T-helper 1 cell treated with Interleukin-12 subunit alpha and Interleukin-12 subunit beta and Interleukin-4 antibody, amounts not matched to agents 30 ng/mL and 1 ng/mL, for 36 hours (primary cell): ENCODE measurements at regions not wholly inside any gene's neighbourhood (a gene's known extent, or its start where the extent isn't known, plus 50 kb on each side); places are given as distances from the start of the nearest gene placed in this dataset.
"Not testable (repeated sequence)": the region's sequence is repeated elsewhere in the genome, so short reads cannot be mapped to it uniquely, and the experiment has no call there.

Experiments used
- intact Hi-C: fragments of 100-400 bp; cut with micrococcal nuclease; formaldehyde crosslinking; loops from one replicate; pipeline ENCODE4 v1.15.1; 2024

DNA sequence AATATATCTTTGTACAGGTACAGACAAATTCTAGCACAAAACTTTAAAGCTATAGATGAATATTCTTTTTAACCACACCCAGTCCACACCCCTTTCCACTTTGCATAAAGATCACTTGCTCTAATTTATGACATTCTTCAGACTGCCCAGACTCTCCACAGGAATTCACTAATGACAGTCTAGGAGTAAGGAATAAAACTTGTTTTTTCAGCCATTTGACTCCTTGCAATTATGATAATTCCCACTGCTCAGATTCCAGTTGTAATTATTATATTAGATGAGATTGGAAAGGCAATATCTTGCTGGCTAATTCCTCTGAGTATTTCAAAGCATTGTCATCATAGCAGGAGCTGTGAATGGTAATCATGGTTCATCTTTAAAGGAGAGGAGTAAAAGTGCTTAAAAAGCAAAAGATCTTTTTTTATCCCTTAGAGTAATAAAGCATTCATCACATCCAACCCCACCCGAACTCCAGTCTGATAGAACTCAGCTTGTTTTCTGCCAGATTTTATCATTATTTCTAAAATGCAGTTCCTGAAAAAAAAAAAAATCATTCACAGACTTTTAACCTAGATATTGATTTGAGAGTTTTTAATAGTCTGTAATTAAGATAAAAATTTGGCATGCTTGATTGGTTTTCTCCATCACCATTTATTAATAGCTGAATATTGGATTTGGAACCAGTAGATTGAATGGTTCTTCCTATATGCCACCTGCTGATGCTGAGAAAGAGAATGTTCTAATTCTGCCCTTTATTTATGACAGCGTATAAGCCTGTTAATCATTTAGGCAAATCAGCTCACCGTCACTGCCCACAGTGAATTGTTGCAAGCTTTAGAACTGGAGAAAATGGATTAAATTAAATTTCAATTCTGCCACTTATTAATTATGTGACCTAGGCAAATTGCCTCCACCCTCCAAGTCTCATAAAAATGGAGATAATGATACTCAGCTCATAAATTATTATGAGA is 93.9 kb upstream of the RASSF8 start:
- intact Hi-C loops: no loop called here

DNA sequence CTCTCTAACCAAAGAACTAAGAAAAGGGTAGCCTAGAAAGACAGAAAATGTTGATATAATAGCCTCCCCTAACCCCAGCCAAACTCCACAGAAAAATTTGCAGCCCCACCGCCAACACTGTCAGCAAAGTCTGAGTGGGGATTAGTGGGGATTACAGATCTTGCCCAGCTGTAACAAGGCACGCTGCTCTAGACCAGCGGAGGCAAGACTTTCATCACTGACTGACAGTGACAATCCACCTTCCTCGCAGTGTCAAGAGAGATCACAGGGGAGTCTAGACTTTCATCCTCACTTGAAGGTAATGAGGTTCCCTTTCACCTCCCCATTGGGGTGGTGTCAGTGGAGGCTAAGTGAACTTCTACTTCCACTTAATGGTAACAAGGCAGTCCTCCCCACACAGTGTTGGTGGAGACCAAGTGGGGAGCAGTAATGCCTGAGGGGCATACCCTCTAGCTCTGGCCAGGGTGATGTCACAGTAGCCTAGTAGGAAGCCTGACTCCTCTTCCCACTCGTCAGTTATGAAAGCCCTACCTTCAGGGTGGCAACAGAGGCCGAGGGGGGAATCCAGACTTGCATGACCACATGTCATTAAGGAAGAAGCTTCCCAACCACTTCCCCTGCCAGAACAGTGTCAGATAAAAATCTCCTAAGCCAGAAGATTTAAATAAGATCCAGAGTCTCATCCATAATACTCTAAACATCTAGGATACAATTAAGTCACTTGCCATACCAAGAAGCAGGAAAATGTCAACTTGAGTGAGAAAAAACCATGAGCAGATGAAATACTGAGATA is 91.7 kb upstream of the RASSF8 start:
- intact Hi-C loops: no loop called here

DNA sequence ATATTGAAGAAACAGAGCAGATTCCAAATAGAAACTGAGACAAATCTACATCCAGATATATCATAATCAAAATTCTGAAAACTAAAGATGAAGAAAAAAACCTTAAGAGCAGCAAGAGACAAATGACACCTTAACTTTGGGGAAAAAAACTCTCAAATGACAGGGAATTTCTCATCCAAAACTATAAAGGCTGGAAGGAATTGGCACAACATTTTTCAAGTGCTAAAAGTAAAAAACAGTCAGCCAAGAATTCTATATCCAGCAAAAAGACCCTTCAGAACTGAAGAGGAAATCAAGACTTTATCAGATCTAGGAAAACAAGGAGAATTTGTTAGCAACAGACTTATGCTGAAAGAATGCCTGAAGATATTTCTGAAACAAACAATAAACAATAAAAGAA is 90.3 kb upstream of the RASSF8 start:
- intact Hi-C loops: no loop called here

DNA sequence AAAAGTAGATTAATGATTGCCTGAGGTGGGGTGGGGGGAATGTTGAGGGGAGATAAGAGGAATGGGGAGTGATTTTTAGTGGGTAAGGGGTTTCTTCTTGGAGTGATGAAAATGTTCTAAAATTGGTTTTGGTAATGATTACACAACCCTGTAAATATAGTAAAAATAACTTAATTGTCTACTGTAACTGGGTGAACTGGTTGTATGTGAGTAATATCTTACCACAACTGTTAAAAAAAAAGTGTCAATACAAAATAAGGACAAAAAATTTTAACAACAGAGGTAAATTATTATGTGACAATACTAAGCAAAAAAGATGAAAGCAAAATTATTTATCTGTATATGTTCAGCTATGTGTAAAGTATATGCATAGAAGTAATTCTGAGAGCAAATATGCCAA is 86.3 kb upstream of the RASSF8 start:
- intact Hi-C loops: no loop called here

DNA sequence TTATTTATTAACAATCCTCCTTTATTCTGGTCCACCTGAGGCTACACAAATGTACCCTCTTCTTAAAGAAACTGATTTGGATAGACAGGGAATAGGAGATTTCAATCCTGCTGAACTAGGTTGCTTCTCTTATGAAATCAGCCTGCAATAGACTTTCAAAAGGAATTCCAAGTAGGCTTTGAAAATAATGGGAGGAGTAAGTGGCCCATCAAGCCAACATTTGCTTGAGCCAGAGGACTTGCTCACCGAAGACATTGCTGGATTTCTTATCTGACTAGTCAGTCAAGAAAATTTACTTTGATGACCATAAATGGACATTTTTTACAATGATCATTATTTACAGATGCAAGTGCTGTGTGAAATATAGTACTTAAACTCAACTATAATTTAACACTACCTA is 82.8 kb upstream of the RASSF8 start:
- intact Hi-C loops: no loop called here

DNA sequence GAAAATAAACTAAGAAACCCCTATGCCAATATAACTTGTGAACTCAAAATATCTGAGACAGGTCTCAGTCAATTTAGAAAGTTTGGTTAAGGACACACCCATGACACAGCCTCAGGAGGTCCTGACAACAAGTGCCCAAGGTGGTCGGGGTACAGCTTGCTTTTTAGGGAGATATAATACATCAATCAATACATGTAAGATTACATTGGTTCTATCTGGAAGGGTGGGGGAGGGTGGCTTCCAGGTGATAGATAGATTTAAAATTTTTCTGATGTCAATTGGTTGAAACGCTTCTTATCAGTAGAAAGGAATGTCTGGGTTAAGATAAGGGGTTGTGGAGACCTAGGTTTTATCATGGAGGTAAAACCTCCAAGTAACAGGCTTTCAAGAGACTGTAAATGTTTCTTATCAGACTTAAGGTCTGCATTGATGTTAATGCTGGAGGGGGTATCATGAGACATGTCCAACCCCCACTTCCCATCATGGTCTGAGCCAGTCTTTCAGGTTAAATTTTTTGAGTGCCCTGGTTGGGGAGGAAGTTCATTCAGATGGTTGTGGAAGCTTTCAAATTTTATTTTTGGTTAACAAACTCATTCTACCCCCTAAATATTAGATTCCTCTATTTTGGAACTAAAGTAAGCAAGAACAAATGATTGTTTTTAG is 82.0 kb upstream of the RASSF8 start:
- intact Hi-C loops: no loop called here

DNA sequence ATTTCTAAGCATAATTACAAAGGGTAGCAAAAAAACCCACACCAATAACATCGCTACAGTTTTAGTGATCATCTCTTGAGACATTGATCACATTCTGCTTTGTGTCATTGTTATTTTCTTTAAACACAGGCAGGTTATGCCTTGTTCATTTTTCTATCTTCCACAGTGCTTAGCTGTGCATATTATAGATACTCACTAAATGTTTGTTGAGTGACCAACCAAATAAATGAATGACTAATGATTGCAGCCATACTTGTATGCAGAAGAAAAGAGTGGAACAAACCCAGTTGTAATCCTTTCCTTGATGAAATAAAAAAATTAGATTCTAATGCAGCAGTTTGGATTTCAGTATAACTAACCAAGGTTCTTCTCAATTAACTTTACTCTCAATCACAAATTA is 81.0 kb upstream of the RASSF8 start:
- intact Hi-C loops: no loop called here

DNA sequence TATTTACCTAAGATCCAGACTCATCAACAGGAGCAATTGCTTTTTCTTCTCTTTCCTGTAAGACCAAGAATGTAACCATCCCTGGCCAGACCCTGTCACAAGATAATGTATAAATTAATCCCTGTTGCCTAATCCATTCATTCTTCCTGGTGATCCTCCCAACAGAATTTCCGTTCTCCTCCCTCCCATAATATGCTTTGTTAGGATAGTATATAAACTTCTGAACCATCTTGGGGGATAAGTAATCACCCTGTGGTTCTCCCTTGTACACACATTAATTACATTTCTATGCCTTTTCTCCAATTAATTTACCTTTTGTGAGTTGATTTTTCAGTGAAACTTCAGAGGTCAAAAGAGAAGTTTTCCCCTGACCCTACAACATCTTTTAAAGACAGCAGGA is 76.2 kb upstream of the RASSF8 start:
- intact Hi-C loops: no loop called here

DNA sequence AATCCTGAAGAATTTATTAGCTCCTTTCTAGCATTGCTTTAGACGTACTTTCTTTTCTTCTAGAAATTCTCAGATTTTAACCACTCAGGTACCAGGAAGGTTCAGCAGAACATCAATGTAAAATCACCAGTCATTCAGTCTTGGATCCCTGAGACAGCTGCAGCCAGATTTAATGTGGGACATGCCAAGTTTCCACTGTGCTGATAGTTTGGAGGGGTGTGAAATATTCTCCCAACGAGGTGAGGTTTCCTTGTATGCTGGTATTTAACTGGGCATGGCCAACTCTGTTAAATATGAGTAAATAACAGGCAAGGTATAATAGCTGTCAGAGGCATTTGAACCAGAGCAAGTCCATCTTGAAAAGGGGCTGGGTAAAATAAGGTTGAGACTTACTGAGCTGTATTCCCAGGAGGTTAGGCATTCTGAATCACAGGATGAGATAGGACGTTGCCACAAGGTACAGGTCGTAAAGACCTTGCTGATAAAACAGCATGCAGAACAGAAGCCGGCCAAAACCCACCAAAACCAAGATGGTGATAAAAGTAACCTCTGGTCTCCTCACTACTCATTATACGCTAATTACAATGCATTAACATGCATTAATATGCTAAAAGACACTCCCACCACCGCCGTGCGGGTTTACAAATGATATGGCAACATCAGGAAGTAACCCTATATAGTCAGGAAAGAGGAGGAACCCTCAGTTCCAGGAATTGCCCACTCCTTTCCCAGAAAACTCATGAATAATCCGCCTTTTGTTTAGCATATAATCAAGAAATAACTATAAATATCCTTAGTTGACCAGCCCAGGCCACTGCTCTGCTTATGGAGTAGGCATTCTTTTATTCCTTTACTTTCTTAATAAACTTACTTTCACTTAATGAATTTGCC is 75.2 kb upstream of the RASSF8 start:
- intact Hi-C loops: no loop called here

DNA sequence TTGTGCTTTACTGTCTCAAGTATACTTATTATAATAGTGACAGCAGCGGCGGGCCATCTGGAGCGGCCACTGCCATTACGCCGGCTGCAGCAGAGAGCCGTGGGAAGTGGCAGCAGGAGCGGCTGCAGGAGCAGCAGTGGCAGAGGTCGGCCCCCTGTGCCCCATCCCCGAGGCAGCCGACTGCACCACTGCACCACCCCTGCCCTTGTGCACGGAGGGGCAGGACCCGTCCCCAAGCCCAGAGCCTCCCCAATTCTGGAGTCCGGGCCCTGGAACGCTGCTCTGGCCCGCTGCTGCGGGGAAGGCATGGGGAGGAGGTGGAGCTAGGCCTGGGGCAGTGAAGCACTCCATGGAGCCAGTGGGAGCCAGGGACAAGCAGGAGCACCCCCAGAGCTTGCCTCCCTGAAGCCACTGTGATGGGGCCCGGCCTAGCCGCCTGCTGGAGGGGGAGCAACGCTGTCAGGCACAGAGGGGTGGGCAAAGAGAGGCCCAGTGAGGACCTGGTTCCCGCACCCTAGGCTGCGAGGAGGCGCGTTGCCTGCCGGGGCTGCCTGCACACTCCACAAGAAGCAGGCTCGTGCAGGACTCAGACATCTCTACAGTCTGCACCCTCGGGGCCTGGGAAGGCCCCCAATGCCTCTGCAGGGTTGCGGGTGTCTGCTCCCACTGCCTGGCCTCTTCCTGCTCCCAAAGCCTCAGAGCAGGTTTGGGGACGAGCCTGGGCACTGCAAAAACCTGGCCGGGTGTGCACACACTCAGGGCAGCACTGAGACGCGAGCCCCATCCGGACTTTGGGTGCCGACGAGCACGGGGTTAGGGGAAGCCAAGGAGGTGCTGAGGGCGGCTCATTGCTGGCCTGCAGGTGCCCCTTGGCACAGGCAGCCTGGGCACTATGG is 74.2 kb upstream of the RASSF8 start:
- intact Hi-C loops: no loop called here

DNA sequence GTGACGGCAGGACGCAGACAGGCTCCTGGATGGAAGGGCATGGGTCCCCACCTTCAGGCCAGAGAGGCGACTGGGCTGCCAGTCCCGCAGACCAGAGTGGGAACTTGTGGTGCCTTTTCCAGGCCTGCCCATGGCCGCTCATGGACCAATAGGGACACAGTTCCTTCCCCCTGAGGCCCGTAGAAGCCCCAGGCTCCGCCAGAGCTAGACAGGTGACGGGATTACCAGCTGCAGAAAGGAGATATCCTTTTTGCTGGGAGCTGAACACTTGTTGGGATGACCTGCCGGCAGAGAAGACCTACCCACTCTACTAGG is 73.6 kb upstream of the RASSF8 start:
- intact Hi-C loops: no loop called here

DNA sequence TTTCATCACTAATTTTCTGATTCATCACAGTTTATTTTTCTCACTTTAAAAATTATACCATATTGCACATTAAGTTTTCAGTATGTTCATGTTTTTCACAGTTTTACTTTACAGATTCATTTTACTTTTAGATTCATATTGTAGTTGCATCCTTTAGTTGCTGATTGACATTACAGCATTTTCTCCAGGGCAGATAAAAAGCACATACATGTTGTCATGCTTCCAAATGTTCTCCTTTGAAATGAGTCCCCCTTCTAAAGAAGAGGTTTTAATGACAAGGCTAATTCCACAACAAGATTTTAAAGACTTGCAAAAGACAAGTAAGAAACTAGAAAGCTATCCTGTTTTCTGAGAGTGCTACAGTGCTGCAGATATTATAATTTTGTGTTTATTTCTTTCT is 72.1 kb upstream of the RASSF8 start:
- intact Hi-C loops: no loop called here

DNA sequence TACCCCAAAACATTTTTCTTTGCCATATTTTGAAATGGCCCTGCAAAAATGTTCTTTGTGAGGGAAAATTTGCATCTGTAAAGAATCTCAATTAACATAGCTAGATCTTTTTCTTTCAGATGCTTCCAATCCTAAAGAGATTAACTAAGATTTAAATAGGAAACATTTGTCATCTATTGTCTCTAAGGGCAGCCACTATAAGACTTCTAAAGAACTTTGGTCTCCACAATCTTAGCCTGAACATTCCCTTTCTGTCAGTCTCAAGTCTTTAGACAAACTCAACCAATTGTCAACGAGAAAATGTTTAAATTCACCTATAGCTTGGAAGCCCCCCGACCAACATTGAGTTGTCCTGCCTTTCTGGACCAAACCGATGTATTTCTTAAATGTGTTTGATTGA is 71.1 kb upstream of the RASSF8 start:
- intact Hi-C loops: no loop called here

DNA sequence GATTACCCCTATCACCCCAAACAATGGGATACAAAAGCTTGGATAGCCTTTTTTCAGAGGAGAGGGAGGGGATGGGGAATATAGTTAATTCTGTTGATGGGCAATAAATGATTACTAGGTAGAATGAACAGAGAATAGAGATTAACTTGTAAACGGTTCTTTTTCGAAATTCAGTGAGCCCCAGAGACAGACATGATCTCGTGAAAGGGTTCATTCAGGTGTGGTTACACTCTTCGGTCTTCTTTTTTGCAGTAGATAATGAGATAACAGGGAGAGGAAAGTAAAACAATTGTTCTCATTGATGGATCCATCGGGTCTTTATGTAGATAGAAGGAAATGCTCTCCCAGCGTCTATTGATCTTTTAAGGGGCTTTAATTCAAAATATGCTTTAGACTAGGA is 69.3 kb upstream of the RASSF8 start:
- intact Hi-C loops: no loop called here

DNA sequence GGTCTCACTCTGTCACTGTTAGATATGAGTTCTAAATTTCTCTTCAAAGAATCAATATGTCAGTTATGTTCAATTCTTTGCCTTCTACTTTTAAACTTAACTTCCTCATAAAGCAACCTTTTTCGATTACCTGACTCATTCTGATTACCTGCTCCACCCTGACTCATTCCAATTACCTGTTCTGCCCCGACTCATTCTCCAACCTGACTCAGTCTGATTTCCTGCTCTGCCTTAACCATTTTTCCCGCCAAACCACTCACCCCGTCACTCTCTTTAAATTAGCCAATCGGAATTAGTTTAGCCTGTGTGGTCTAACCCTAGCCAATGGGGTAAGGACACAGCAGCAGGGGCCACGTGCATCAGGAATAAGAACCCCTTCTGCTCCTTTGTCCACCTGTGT is 67.4 kb upstream of the RASSF8 start:
- intact Hi-C loops: not testable (repeated sequence)

DNA sequence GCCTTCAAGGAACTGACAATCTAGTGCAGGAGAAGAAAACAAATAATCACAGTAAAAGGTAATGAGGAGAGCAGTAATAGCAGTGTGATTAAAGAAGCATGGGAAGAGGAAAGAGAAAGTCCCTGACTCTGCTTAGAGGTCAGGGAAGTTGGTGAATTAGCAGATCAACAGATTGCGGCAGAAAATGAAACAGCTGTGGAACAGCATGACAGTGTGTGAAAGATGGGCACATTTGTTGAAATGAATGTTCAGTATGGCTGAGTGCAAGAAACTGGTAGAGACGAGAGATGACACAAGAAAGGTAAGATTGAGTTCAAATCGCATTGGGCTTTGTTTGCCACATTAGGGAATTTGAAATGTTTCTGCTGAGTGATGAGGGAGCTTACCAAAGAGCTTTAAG is 63.7 kb upstream of the RASSF8 start:
- intact Hi-C loops: no loop called here

DNA sequence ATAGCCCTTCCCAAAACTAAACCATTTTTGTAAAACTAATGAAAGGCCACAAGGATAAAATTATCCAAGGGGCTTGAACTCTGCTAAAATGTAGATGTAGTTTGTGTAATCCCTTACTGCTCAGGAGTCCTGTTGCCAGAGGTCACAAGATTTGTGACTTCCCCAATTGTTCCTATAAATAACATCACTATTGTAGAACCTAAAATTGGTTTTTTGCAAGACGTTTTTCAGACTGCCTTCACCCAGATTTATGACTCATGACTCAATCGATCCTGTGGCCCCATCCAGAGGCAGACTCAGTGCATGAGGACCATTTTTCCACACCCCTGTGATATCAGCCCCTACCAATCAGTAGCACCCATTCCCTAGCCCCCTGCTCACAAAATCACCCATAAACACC is 61.5 kb upstream of the RASSF8 start:
- intact Hi-C loops: no loop called here

DNA sequence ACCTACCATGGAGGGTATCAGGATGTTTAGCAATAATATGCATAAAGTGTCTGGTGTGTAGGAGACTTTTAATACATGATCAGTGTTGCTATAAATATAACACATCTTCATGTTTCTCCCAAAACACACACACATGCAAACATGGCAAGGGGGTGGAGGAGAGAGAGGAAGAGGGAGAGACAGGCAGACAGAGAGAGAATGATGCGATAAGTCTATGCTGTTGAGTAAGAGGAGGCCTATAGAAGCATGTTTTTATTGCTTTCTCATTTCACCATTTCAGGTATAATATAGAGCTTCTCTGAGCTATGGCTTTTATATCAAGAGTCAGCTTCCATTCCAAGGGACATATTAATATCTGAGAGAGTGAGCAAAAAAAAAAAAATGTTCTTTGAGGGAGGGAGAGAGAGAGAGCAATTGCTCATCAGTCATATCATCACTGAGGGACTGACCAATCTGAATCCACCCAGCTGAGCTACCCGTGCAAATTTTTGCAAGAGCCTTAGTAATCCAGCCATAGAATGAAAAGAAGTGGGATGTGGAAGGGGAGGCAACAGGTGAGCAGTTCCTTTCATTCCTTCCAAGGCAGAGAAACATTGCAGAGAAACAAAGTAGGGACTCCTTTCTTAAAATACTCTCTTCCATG is 54.8 kb upstream of the RASSF8 start:
- intact Hi-C loops: no loop called here

DNA sequence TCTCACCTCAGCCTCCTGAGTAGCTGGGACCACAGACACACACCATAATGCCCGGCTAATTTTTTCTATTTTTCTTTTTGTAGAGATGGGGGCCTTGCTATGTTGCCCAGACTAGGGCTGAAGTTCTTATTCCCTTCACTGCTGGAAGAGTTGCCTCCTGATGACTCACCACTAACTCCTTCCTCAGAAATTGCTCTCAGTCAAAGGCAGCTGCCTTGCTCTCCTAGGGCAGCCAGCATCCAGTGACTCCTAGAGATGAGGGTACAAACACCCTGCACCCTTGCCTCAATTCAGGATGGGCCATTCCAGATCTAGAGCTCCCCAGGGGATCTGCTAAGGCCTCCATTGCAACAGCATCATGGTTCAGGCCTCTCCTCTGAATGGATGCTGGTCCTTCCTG is 54.0 kb upstream of the RASSF8 start:
- intact Hi-C loops: no loop called here
